Lung (tissue), 11 donors: ENCODE measurements at regions not wholly inside any gene's neighbourhood (a gene's known extent, or its start where the extent isn't known, plus 50 kb on each side); places are given as distances from the start of the nearest gene placed in this dataset.

Source experiments
- ATAC-seq: fragments of 200-7000 bp; cut with Tn5 transposase; one replicate; pipeline ENCODE4 v1.9.1; 2020; ENCODE audit warnings: moderate number of reproducible peaks; ENCODE audit not compliant: insufficient read depth, low FRiP score
- DNase-seq, 3 donors: peaks; one replicate each; pipeline ENCODE4 v3.0.0-alpha.2; 2013 to 2017
- H3K27ac ChIP-seq, 2 donors: one replicate each; pipeline ENCODE4 v1.5.1; 2013; ENCODE audit warnings: mild to moderate bottlenecking in 2 of 2, moderate library complexity in 2 of 2, control low read depth in 1 of 2, inconsistent platforms in 1 of 2, low read depth in 1 of 2, low read length in 1 of 2
- H3K27me3 ChIP-seq, 3 donors: one replicate each; pipeline ENCODE4 v1.5.1; 2013; ENCODE audit warnings: low read length in 2 of 3; ENCODE audit not compliant: control insufficient read depth in 3 of 3, insufficient read depth in 3 of 3
- H3K36me3 ChIP-seq, 4 donors: one replicate each; pipeline ENCODE4 v1.5.1; 2013; ENCODE audit warnings: low read length in 4 of 4, mild to moderate bottlenecking in 1 of 4, moderate library complexity in 1 of 4; ENCODE audit not compliant: control insufficient read depth in 4 of 4, insufficient read depth in 4 of 4
- H3K4me1 ChIP-seq, 5 donors: one replicate each; pipeline ENCODE4 v1.5.1; 2013; ENCODE audit warnings: low read length in 5 of 5, mild to moderate bottlenecking in 2 of 5, moderate library complexity in 1 of 5; ENCODE audit not compliant: control insufficient read depth in 5 of 5, insufficient read depth in 5 of 5
- H3K4me3 ChIP-seq: one replicate; pipeline ENCODE4 v1.5.1; 2013; ENCODE audit warnings: mild to moderate bottlenecking, control low read depth, moderate library complexity
- H3K9ac ChIP-seq, 2 donors: one replicate each; pipeline ENCODE4 v1.5.1; 2013; ENCODE audit warnings: low read length in 2 of 2, control low read depth in 1 of 2; ENCODE audit not compliant: insufficient read depth in 1 of 2
- H3K9me3 ChIP-seq, 4 donors: one replicate each; pipeline ENCODE4 v1.5.1; 2013; ENCODE audit warnings: low read length in 3 of 4, mild to moderate bottlenecking in 1 of 4, moderate library complexity in 1 of 4; ENCODE audit not compliant: control insufficient read depth in 4 of 4, insufficient read depth in 3 of 4
- WGBS, 2 donors: extraction: QIAGEN DNeasy Blood & Tissue Kit; methylation state at CpG; one replicate each; pipeline ENCODE4 v1.1.7; 2013; 5-methylcytosine and 5-hydroxymethylcytosine counted together
- TF ChIP-seq, protein P1 (sequence below): IDR thresholded peaks from 2 replicates; pipeline ENCODE4 v1.5.1; 2012; ENCODE audit warnings: mild to moderate bottlenecking; ENCODE audit errors: control extremely low read depth, extremely low read depth
- donor health status: control.
- donor health status: control.
- donor health status: Bipolar disorder and iron deficiency.
- donor health status: healthy.
- donor health status: DM: yes; HTN: yes; CAD: no.

- Histone ChIP-seq H3K36me3 (no peaks in the 10 kb centered on the region), H3K27ac (no peak overlapping the region), H3K27me3 (no peaks in the 10 kb centered on the region), H3K9me3 (no peaks in the 10 kb centered on the region), H3K9ac (no peak overlapping the region), H3K4me1 (no peaks in the 10 kb centered on the region), H3K4me3 (no peak overlapping the region)
- no peak for ATAC-seq
- 76 to 80% methylated on average over 4 of the region's 4 CpGs for WGBS, 2 donors
- TF ChIP-seq, protein P1, sequence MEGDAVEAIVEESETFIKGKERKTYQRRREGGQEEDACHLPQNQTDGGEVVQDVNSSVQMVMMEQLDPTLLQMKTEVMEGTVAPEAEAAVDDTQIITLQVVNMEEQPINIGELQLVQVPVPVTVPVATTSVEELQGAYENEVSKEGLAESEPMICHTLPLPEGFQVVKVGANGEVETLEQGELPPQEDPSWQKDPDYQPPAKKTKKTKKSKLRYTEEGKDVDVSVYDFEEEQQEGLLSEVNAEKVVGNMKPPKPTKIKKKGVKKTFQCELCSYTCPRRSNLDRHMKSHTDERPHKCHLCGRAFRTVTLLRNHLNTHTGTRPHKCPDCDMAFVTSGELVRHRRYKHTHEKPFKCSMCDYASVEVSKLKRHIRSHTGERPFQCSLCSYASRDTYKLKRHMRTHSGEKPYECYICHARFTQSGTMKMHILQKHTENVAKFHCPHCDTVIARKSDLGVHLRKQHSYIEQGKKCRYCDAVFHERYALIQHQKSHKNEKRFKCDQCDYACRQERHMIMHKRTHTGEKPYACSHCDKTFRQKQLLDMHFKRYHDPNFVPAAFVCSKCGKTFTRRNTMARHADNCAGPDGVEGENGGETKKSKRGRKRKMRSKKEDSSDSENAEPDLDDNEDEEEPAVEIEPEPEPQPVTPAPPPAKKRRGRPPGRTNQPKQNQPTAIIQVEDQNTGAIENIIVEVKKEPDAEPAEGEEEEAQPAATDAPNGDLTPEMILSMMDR, result no peak
- no peak for DNase-seq
Observed at GRCh38 chr10:64523065-64523759, 1002.0 kb downstream of the REEP3 start.

GRCh38 chr10:64528294-64529002 lies 1007.2 kb downstream of the REEP3 start:
- Histone ChIP-seq H3K9ac (no peak overlapping the region), H3K27me3 (no peaks in the 10 kb centered on the region), H3K9me3 (no peaks in the 10 kb centered on the region), H3K27ac (no peak overlapping the region), H3K4me3 (no peak overlapping the region), H3K36me3 (no peaks in the 10 kb centered on the region), H3K4me1 (no peaks in the 10 kb centered on the region)
- TF ChIP-seq, protein P1, result no peak
- 67 to 68% methylated on average over 7 of the region's 7 CpGs for WGBS, 2 donors
- no peak for ATAC-seq
- no peak for DNase-seq

DNA sequence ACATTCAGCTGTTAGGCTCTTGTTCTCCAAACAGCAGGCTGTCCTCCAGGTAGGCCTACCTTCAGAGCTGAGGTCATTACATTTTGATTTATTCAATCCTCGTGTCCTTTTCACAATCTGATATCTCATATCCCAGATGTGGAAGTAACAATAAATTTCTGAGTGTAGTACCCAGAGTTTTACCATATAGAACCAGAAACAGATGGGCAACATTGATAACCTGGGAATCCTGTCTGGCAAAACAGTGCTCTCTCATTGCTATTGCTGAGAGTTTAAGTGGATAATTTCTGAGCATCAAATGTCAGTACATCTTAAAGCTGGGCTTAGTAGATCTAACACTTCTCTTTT lies 1007.8 kb downstream of the REEP3 start:
- 41 to 49% methylated on average over 1 of the region's 1 CpG for WGBS, 2 donors
- no peak for ATAC-seq

More for the DNA sequence above, 1007.8 kb downstream of the REEP3 start:
- no peak for DNase-seq
- Histone ChIP-seq H3K4me1 (no peaks in the 10 kb centered on the region), H3K27ac (no peak overlapping the region), H3K4me3 (no peak overlapping the region), H3K27me3 (no peaks in the 10 kb centered on the region), H3K9me3 (no peaks in the 10 kb centered on the region), H3K36me3 (no peaks in the 10 kb centered on the region), H3K9ac (no peak overlapping the region)
- TF ChIP-seq, protein P1, result no peak
